Activated CD4-positive, alpha-beta T cell treated with anti-CD3 and anti-CD28 coated beads, Interleukin-2, Interleukin-4, amounts not matched to agents 100 ng/mL and 50 ng/mL, durations not matched to agents 16 hours and 8 hours (primary cell): ENCODE measurements at regions not wholly inside any gene's neighbourhood (a gene's known extent, or its start where the extent isn't known, plus 50 kb on each side); places are given as distances from the start of the nearest gene placed in this dataset.
A peak's percentile ranks its signal among the peaks of the same experiment; 100 is the strongest.

Source experiments
- DNase-seq: peaks from one replicate; pipeline ENCODE4 v3.0.0-alpha.2; 2020; ENCODE audit warnings: low spot score

DNA sequence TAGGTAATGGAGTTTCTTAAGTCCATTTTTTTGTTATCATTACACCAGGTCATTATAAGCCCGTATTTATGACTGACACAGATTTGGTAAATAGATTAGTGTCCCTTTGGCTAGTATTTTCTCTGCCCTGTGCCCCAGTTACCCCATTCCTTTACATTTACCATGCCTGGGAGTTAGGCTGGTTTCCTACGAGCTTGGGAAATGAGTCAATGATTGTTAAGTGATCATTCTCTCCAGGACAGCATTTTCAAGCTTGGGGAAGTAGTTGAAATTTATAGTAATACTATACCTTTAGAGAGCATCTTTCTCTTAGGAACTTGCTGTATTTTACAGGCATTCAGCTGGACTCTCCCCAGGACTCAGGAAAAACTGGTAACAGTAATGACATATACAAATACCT is 573.1 kb downstream of the TLE4 start:
- no peak for DNase-seq

DNA sequence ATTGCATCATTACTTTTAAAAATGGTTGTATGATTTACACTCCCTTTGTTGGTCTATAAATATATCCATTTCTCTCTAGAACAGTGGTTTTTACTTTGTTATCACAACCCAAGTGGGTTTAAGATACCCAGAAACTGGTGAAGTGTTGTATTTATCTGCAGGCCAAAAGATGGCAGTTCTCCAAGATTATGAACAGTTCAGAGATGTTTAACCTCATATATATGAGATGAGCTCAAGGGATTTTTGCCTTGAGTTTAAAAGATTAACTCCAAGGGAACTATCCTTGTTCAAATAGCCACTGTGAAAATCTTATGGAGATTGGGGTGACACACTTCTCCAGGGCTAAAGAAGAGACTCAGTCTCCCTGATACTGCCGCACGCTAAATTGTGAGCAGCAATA is 572.6 kb downstream of the TLE4 start:
- DNase-seq: no peak

DNA sequence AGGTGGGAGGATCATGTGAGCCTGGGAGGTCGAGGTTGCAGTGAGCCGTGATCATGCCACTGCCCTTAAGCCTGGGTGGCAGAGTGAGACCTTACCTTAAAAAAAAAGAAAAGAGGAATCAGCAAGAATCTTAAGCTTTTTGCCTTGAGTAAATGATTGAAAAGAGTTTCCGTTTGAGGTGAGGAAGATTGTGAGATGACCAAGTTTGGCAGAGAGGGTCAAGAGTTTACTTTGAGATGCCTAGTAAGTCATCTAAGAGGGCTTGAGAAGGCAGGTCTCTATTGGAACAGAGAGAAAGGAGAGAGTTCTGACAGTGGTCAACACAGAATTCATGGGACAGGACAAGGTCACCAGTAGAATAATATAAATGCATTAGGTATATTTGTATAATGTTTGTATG is 572.1 kb downstream of the TLE4 start:
- DNase-seq: no peak

DNA sequence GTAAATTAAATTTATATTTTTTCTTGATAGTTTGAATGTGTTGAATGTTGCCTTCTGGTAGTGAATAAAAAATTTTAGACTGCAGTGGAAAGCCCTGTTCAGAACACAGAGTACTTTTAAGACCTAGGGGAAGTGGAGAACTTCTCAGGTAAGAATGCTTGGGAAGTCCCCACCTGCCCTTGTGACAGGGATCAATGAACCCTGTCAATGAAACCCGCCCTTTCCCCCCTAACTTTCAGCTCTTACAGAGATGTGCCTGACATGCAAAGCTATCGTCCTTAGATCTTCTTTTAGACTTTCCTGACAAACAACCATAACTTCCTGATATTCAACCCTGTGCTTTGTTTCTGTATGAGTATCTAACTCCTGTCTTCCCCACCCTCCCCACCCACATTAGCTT is 562.7 kb downstream of the TLE4 start:
- DNase-seq: no peak

DNA sequence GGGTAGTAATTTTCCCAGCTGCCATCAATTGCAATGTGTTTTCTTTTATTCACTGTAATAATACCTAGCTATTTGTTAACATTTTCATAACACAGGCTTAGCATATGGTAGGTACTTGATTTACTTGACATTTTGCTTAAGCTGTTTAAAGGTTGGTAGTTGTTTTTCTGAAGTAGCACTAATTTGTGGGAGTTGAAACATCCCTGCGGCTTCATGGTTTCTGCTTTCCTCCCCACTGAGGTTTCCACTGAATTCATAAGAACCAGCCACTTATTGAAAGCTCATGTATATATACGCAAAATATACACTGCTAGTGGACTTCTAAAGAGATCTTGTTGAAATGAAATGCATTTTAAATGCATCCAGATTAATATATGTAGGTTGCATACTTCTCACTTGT is 559.9 kb downstream of the TLE4 start:
- no peak for DNase-seq

DNA sequence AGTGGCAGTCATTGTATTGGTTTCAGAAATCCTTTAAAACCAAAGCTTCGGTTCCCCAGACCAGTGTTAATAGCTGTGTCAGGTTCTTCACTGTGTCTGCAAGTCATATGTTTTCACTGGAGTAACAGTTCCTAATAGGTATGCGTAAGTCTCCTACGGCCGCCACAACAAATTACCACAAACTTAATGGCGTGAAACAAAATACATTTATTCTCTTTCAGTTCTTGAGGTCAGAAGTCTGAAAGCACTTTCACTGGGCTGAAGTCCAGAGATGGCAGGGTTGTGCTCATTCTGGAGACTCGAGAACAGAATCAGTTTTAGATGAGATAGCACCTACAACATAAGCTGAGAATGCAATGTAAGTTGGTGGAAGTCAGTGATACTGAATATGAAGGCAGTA is 556.2 kb downstream of the TLE4 start:
- no peak for DNase-seq

DNA sequence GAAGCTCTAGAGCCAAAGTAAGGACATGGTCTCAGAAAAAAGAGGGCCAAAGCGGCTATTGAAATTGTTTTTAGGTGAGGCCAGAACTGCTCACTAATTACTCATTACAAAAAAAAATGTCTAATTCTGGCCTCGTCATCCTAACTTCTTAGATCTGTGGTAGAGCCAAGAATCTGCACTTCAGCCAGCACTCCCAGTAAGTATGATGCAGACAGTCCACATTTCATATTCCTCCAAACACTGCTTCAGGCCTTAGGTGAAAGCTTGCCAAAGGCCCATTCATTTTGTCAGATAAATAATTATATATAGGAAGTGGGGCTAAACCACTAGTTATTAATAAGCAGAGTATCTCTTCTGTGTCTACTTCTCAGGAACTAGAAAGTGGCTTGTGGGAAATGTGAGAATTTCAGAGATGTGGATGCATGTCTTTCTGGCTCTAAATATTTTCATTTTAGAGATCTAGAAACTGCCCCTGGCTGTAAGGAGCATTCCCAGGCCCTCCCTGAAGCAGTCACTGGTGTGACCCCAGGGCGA is 554.0 kb downstream of the TLE4 start:
- DNase-seq: no peak

DNA sequence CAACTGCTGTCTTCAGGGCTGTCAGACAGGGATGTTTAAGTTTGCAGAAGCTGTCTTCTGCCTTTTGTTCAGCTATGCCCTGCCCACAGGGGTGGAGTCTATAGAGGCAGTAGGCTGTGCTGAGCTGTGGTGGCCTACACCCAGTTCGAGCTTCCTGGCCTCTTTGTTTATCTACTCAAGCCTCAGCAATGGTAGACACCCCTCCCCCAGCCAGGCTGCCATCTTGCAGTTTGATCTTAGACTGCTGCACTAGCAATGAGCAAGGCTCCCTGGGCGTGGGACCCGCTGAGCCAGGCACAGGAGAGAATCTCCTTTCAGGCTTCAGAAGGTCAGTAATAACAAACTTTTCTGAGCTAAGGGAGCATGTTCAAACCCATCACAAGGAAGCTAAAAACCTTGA is 545.3 kb downstream of the TLE4 start:
- no peak for DNase-seq

DNA sequence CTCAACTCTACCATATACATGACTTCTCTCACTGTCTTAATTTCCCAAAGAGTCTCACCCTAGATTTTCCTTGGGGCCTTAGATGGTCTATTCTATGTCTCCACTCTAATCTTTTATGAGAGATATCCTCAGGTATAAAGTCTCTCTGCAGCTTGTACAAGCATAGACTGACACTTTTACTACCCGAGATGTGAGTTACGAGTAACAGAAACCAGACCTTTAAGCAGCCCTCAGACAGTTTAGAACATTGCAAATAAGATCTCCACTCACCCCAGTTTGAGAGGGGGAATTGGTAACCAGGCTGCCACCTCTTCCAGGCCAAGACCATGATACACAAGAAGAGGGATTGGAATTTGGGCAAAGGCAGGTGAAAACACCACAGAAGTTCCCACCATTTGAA is 542.5 kb downstream of the TLE4 start:
- no peak for DNase-seq

DNA sequence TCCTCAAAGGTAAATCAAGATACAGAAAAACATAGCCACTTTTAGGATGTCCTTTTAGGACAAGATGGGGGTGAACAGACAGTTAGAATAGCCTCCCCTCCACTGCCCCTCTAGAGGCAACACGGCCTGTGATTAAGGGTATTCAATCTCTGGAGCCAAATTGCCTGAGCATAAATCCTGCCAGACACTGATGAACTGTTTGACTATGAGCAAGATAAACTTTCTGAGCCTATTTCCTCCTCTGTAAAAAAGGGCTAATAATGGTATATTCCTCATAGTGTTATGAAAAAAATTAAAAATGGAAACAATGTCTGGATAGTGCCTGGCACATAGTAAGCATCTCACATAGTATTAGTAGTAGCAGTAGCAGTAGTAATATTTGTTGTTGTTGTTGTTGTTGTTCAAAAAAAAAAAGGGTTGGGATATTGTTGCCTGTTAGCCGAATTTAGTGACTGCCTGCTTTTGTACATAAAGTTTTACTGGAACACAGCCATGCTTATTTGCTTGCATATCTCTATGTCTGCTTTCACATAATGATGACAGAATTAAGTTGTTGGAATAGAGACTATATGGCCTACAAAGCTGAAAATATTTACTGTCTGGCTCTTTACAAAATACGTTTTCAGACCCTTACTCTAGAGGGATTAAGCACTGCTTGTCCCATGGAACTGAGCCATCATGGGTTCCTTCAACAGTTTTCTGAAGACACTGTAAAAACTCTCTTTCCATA is 536.3 kb downstream of the TLE4 start:
- DNase-seq: no peak

DNA sequence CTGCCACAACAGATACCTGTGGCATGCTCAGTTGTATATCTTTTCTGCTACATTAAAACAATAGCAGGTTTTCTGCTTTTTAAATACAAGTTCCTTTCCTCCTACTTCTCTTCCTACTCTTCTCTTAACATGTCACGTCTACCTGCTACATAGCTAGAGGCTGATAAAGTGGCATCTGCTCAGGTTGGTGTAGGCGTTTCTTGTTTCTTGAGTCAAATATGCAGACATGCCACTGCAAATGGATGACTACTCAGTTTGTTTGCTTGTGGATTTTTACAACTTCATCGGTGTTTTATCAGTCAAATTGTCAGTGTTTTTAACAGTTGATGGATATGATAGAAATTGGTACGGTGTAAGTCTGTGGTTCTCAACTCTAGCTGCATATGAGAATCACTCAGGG is 525.7 kb downstream of the TLE4 start:
- no peak for DNase-seq

DNA sequence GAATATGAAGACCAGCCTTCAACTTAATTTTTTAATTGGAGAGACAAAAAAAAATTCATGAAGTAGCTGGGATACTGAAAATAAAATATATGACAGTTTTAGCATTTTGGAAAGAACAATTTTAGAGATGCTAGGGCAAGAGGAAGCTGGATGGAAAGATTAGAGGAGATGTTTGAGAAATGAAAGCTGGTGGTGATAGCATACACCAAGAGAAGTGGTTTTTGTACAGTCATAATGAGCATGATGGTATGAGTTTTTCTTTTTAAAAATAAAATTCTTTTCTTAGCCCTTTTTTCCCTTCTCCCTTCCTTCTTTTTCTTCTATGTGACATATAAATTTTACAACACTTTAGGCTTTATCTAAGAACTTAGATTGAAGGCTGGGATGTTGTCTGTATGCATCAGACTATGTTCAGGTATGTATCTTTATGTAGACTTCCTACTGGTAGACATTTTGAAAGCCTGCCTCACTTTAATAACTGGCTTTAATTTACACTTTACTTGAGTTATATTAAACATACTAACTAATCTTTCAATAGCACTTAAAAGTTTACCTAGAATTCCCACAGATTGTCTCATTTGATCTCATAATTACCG is 522.5 kb downstream of the TLE4 start:
- DNase-seq: peak; percentile 7

DNA sequence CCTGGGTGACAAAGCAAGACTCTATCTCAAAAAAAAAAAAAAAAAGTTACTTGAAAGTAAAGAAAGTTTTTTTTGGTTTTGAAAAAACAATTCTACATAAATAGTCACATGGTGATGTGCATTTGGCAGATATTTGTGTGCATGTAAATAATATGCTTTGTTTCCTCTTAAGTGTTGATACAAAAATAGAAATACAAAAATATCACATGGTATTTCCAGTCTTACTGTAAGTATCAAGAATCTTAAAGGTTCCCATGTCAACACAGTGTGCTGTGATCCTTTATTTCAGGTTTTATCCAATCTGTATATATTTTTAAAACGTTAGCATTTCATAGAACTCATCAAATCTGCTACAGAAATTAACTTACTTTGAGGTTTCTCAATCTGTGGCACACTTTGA is 521.9 kb downstream of the TLE4 start:
- no peak for DNase-seq

DNA sequence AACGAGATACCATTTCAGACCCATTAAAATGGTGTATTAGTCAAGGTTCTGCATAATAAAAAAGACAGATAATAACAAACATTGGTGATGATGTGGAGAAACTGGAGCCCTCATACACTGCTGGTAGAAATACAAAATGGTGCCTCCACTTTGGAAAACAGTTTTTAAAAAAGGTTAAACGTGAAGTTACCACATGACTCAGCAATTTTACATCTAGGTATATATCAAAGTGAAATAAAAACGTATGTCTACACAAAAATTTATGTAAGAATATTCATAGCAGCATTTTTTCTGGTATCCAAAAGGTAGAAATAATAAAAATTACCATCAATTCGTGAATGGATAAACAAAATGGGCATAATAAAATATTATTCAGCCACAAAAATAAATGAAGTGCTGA is 519.8 kb downstream of the TLE4 start:
- no peak for DNase-seq

DNA sequence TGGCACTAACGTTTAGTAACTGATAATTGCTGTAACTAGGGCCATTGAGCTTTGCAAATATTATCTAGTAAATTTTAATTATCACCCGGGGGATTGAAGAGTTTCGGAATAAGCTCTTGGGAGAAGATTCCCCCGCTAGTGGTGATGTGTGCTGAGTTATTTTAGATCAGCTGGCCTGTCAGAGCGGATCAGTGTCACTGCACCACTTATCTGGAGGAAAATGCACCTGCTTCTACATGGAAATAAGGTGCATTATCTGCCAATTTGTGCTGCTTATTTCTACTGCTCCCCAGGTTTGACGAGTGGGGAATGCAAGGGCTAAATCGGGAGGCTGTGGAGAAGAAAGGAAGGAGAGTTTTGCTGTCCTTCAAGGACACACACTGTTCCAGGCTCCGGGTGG is 518.6 kb downstream of the TLE4 start:
- no peak for DNase-seq

DNA sequence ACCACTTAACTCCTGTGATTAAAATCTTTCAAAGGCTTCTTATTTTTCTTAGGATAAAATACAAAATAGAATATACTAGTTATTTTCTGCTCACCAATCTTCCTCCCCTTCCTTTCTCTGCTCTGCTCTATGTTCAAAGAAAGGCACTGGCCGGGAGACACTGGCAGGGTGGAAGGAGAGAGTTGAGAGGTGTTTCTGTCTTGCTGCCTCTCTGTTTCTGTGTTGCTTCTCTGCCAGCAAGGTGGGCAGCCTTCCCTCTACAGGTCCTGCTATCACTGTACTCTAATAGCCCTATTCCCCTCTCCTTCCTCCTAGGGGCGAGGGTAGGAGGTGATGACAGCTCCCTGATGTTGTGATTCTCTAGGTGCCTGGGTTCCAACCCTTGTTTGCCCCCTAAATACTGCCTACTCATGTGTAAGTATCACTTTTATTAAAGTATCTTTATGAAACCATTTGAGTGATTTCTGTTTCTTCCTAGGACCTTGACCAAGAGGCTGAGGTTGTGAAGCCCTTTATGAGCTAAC is 515.1 kb downstream of the TLE4 start:
- no peak for DNase-seq

DNA sequence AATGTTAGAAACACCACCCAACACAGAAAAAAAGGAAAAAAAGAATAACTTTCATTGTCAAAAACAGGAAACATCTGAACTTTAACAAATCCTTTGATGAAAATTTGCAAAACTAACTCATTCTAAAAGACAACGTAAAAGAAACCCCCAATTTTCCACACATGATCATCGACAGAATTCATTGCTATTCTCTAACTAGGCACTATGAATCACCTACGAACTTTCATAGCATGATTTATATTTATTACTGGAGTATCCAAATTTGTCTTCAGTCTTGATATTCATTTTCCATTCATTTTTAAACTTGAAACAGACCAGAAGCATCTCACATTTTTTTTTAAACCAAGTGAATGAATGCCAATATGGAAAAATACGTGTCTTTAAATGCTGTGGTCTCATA is 514.6 kb downstream of the TLE4 start:
- no peak for DNase-seq

DNA sequence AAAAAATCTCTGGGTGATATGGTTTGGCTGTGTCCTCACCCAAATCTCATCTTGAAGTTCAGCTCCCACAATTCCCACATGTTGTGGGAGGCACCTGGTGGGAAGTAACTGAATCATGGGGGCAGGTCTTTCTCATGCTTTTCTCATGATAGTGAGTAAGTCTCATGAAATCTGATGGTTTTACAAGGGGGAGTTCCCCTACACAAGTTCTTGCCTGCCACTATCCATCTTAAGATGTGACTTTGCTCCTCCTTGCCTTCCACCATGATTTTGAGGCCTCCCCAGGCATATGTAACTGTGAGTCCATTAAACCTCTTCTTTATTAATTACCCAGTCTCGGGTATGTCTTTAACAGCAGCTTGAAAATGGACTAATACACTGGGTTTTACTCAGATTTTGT is 513.9 kb downstream of the TLE4 start:
- DNase-seq: no peak

DNA sequence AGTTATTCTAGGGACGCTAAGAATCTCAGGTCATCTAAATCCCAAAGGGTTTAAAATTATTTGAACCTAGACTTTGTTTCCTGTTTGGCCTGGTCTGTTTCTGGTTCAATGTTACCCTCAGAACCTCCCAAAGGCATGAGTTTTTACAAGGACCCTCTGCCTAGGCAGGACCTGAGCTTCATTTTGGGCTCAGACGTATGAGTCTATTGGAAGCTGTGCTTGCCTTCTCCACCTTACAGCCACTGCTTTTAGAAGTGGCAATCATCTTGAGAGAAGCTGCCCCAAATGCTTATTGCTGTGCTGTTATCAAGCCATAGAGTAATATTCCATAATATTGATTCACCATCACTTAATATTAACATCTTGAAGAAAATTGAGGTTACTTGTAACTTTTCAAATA is 510.4 kb downstream of the TLE4 start:
- no peak for DNase-seq

DNA sequence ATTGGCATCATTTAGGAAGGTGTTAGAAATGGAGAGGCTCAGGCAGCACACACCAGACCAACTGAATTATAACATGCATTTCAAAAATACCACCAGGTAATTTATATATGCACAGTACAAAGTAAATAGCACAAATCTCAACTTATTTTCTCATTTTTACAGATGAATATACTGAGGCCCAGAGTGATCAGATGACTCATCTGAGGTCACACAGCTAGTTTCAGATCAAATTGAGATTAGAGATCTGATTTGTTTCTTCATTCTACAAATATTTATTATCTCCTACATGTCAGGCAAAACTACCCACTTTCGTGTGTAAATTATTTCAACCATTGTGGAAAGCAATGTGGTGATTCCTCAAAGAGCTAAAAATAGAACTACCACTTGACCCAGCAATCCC is 507.1 kb downstream of the TLE4 start:
- peak; percentile 1 for DNase-seq

DNA sequence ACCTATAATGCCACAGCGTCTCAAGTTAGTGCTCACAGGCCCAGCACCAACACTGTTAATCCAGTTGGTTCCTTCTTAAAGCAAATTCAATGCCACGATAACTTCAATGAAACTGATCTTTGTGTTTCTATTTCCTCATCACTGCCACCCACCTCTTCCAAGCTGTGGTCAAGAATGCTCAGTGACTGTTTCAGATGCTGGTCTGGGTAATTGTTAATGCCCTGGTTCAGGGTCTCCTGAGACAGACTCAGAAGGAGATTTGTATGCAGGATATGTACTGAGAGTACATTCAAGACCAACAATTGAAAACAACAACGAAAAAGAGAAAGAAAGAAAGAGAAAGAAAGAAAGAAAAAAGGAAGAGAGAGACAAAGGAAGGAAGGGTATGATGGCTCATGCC is 505.3 kb downstream of the TLE4 start:
- no peak for DNase-seq

DNA sequence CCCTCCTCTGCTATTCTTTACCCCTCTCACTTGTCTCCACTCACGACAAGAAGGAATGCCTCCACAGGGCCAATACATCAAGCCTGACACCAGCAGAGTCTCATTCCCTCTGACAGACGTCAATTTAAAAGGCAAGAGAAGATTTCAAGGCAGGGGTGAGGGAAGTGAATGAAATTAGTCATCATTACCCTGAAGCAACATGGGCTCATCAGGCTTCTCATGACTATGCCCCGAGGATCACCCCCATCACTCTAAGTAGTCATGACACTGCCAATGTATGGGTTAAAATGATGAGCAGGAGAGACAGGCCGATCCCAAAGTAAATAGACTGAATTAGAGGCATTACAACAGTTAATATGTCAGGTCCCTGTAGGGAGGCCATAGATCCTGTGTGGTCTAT is 504.4 kb downstream of the TLE4 start:
- no peak for DNase-seq

DNA sequence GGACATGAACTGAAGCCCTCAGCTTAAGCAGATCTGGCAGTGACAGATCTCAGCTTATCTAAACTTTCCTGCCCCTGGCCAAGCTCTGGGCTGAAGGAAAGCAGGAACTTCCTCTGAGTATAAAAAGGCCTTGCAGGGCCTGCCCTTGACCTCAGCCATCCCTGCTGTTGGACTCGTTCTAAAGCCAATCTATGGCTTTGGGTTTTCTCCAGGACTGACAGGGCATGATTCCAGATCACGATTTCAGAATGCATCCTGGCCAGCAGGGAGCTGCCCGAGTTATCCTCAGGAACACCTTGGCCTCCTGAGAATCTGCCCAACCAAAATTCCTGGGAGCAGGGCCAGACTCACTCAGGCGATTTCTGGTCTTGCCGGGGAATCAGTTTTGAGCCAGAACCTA is 502.7 kb downstream of the TLE4 start:
- no peak for DNase-seq

DNA sequence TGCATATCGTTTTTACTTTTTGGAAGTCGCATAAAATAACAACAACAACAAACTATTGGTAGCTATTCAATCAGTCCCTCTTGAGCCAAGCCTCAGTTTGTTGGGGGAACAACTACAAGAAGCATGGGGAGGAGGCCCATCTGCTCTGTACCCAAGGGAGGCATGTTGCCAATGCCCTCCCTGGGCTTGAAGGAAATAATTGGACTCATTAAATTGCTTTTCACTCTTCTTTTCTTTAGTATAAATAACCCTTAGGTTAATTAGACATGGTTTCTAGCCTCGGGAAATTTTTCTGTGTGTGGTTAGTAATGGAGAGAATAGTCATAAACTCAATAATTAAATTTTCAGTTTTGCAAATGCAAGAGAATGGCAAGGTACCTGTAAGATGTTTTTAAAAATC is 500.7 kb downstream of the TLE4 start:
- DNase-seq: no peak
